IgD-negative memory B cell (primary cell): ENCODE measurements at regions not wholly inside any gene's neighbourhood (a gene's known extent, or its start where the extent isn't known, plus 50 kb on each side); places are given as distances from the start of the nearest gene placed in this dataset.
"Not testable (repeated sequence)": the region's sequence is repeated elsewhere in the genome, so short reads cannot be mapped to it uniquely, and the experiment has no call there.

Experiments
- H3K27ac Mint-ChIP-seq, 3 donors: one replicate each; pipeline ENCODE4 v1.8.0; 2020 to 2022; ENCODE audit warnings: mild to moderate bottlenecking in 3 of 3, mixed read lengths in 3 of 3, moderate library complexity in 1 of 3
- H3K27me3 Mint-ChIP-seq: one replicate; pipeline ENCODE4 v1.8.0; 2021; ENCODE audit warnings: mixed read lengths
- H3K36me3 Mint-ChIP-seq: one replicate; pipeline ENCODE4 v1.8.0; 2020; ENCODE audit warnings: mild to moderate bottlenecking, mixed read lengths
- H3K4me1 Mint-ChIP-seq, 3 donors: one replicate each; pipeline ENCODE4 v1.8.0; 2020 to 2022; ENCODE audit warnings: mixed read lengths in 3 of 3, mild to moderate bottlenecking in 1 of 3
- H3K4me3 Mint-ChIP-seq, 4 donors: one replicate each; pipeline ENCODE4 v1.8.0; 2020 to 2022; ENCODE audit warnings: mild to moderate bottlenecking in 4 of 4, mixed read lengths in 4 of 4, moderate library complexity in 3 of 4
- H3K9me3 Mint-ChIP-seq, 3 donors: one replicate each; pipeline ENCODE4 v1.8.0; 2020 to 2021; ENCODE audit warnings: mixed read lengths in 3 of 3, mild to moderate bottlenecking in 1 of 3

GRCh38 chr5:135737701-135738563 is 96.5 kb upstream of the SLC25A48 start:
- no peak overlapping the region for H3K27ac Mint-ChIP-seq
- H3K9me3 Mint-ChIP-seq = no peaks in the 10 kb centered on the region
- no peak overlapping the region for H3K4me3 Mint-ChIP-seq
- H3K4me1 Mint-ChIP-seq = peaks cover 0 to 1% (median 0%) of the 10 kb centered on the region in 3 donors
- H3K36me3 Mint-ChIP-seq = no peaks in the 10 kb centered on the region
- peaks cover 7% of the 10 kb centered on the region for H3K27me3 Mint-ChIP-seq

- H3K27ac Mint-ChIP-seq, H3K9me3 Mint-ChIP-seq, H3K36me3 Mint-ChIP-seq, H3K4me3 Mint-ChIP-seq, H3K4me1 Mint-ChIP-seq, H3K27me3 Mint-ChIP-seq: not testable (repeated sequence)
These were observed 97.5 kb upstream of the SLC25A48 start for GRCh38 chr5:135736952-135737351.

- peaks cover 7% of the 10 kb centered on the region for H3K27me3 Mint-ChIP-seq
- H3K4me3 Mint-ChIP-seq = no peak overlapping the region
- no peaks in the 10 kb centered on the region for H3K9me3 Mint-ChIP-seq
- H3K27ac Mint-ChIP-seq = no peak overlapping the region
- peaks cover 0 to 1% (median 0%) of the 10 kb centered on the region in 3 donors for H3K4me1 Mint-ChIP-seq
- no peaks in the 10 kb centered on the region for H3K36me3 Mint-ChIP-seq
These were observed 98.6 kb upstream of the SLC25A48 start for GRCh38 chr5:135735831-135736230.

- H3K4me1 Mint-ChIP-seq, H3K36me3 Mint-ChIP-seq, H3K27ac Mint-ChIP-seq, H3K9me3 Mint-ChIP-seq, H3K27me3 Mint-ChIP-seq, H3K4me3 Mint-ChIP-seq: not testable (repeated sequence)
These were observed 99.5 kb upstream of the SLC25A48 start for GRCh38 chr5:135734956-135735355.

- not testable (repeated sequence) for H3K9me3 Mint-ChIP-seq, H3K27me3 Mint-ChIP-seq, H3K4me3 Mint-ChIP-seq, H3K36me3 Mint-ChIP-seq, H3K4me1 Mint-ChIP-seq, H3K27ac Mint-ChIP-seq
These were observed 103.4 kb upstream of the SLC25A48 start for GRCh38 chr5:135731034-135731433.

GRCh38 chr5:135730161-135730560 is 104.3 kb upstream of the SLC25A48 start:
- not testable (repeated sequence) for H3K4me1 Mint-ChIP-seq, H3K27ac Mint-ChIP-seq, H3K36me3 Mint-ChIP-seq, H3K9me3 Mint-ChIP-seq, H3K27me3 Mint-ChIP-seq, H3K4me3 Mint-ChIP-seq

- Mint-ChIP-seq H3K4me3 (no peak overlapping the region), H3K27ac (no peak overlapping the region), H3K9me3 (no peaks in the 10 kb centered on the region), H3K4me1 (no peaks in the 10 kb centered on the region), H3K27me3 (peaks cover 2% of the 10 kb centered on the region), H3K36me3 (no peaks in the 10 kb centered on the region)
These were observed 105.1 kb upstream of the SLC25A48 start for GRCh38 chr5:135729321-135729786.

- H3K9me3 Mint-ChIP-seq = no peaks in the 10 kb centered on the region
- H3K27me3 Mint-ChIP-seq = peaks cover 2% of the 10 kb centered on the region
- H3K4me1 Mint-ChIP-seq = no peaks in the 10 kb centered on the region
- no peak overlapping the region for H3K4me3 Mint-ChIP-seq
- H3K36me3 Mint-ChIP-seq = no peaks in the 10 kb centered on the region
- no peak overlapping the region for H3K27ac Mint-ChIP-seq
These were observed 109.8 kb upstream of the SLC25A48 start for GRCh38 chr5:135724617-135725016.

- no peak overlapping the region for H3K4me3 Mint-ChIP-seq
- peaks cover 2% of the 10 kb centered on the region for H3K27me3 Mint-ChIP-seq
- no peaks in the 10 kb centered on the region for H3K4me1 Mint-ChIP-seq
- H3K27ac Mint-ChIP-seq = no peak overlapping the region
- H3K9me3 Mint-ChIP-seq = no peaks in the 10 kb centered on the region
- no peaks in the 10 kb centered on the region for H3K36me3 Mint-ChIP-seq
These were observed 111.0 kb upstream of the SLC25A48 start for GRCh38 chr5:135723491-135723890.

- no peak overlapping the region for H3K27ac Mint-ChIP-seq
These were observed 112.8 kb upstream of the SLC25A48 start for GRCh38 chr5:135721548-135722090.

GRCh38 chr5:135720191-135720590 is 114.3 kb upstream of the SLC25A48 start:
- no peak overlapping the region for H3K27ac Mint-ChIP-seq
- no peaks in the 10 kb centered on the region for H3K36me3 Mint-ChIP-seq
- H3K9me3 Mint-ChIP-seq = no peaks in the 10 kb centered on the region
- peaks cover 3% of the 10 kb centered on the region for H3K27me3 Mint-ChIP-seq
- H3K4me1 Mint-ChIP-seq = no peaks in the 10 kb centered on the region
- no peak overlapping the region for H3K4me3 Mint-ChIP-seq

More at GRCh38 chr5:135721548-135722090, 112.8 kb upstream of the SLC25A48 start:
- Mint-ChIP-seq H3K4me3 (no peak overlapping the region), H3K9me3 (no peaks in the 10 kb centered on the region), H3K4me1 (no peaks in the 10 kb centered on the region), H3K27me3 (peaks cover 2% of the 10 kb centered on the region), H3K36me3 (no peaks in the 10 kb centered on the region)

GRCh38 chr5:135719428-135720063 is 114.9 kb upstream of the SLC25A48 start:
- Mint-ChIP-seq H3K4me3 (no peak overlapping the region), H3K9me3 (no peaks in the 10 kb centered on the region), H3K4me1 (no peaks in the 10 kb centered on the region), H3K36me3 (no peaks in the 10 kb centered on the region), H3K27ac (no peak overlapping the region), H3K27me3 (peaks cover 4% of the 10 kb centered on the region)

- peaks cover 4% of the 10 kb centered on the region for H3K27me3 Mint-ChIP-seq
- no peaks in the 10 kb centered on the region for H3K36me3 Mint-ChIP-seq
- H3K27ac Mint-ChIP-seq = no peak overlapping the region
- no peaks in the 10 kb centered on the region for H3K9me3 Mint-ChIP-seq
- no peak overlapping the region for H3K4me3 Mint-ChIP-seq
- H3K4me1 Mint-ChIP-seq = no peaks in the 10 kb centered on the region
These were observed 115.8 kb upstream of the SLC25A48 start for GRCh38 chr5:135718651-135719050.

- no peak overlapping the region for H3K4me3 Mint-ChIP-seq
- no peaks in the 10 kb centered on the region for H3K36me3 Mint-ChIP-seq
- H3K27ac Mint-ChIP-seq = no peak overlapping the region
- H3K9me3 Mint-ChIP-seq = no peaks in the 10 kb centered on the region
- peaks cover 4% of the 10 kb centered on the region for H3K27me3 Mint-ChIP-seq
- H3K4me1 Mint-ChIP-seq = no peaks in the 10 kb centered on the region
These were observed 116.3 kb upstream of the SLC25A48 start for GRCh38 chr5:135718151-135718550.

GRCh38 chr5:135715267-135716055 is 119.0 kb upstream of the SLC25A48 start:
- Mint-ChIP-seq H3K4me1 (no peaks in the 10 kb centered on the region), H3K36me3 (no peaks in the 10 kb centered on the region), H3K27me3 (peaks cover 4% of the 10 kb centered on the region), H3K4me3 (no peak overlapping the region), H3K9me3 (no peaks in the 10 kb centered on the region), H3K27ac (no peak overlapping the region)
